ENCODE measurements at regions not wholly inside any gene's neighbourhood (a gene's known extent, or its start where the extent isn't known, plus 50 kb on each side); places are given as distances from the start of the nearest gene placed in this dataset.

DNA sequence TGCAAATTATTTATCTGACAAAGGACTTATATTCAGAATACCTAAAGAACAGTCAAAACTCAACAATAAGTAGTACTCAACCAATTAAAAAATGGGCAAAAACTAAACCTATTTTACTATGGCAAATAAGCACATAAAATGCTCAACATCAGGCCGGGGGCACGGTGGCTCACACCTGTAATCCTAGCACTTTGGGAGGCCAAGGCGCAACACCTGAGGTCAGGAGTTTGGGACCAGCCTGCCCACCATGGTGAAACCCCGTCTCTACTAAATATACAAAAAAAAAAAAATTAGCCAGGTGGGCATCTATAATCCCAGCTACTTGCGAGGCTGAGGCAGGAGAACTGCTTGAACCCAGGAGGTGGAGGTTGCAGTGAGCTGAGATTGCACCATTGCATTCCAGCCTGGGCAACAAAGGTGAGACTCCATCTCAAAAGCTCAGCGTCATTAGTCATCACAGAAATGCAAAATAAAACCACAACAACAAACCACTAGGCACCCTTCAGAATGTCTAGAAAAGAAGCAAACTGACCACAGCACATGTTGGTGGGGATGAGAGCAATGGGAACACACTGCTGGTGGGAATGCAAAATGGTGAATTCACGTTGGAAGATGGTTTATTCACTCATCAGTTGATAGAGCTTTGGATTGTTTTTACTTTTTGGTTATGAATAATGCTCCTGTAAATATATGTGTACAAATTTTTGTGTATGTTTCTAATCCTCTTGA is 180.6 kb upstream of the SOX1 start:
- Histone ChIP-seq H3K79me2 (ENCODE audit: control insufficient read depth, insufficient read depth, low read length) (no peaks in the 10 kb centered on the region), H3K4me1 (ENCODE audit: control insufficient read depth, insufficient read depth, low read length) (no peaks in the 10 kb centered on the region), H3K9ac (ENCODE audit: control insufficient read depth, insufficient read depth, low read length) (no peak overlapping the region), H3K4me2 (ENCODE audit: control insufficient read depth, insufficient read depth) (no peak overlapping the region), H2AFZ (ENCODE audit: control insufficient read depth, low read depth, low read length) (no peak overlapping the region), H3K27ac (ENCODE audit: control insufficient read depth, insufficient read depth) (no peak overlapping the region), H4K20me1 (ENCODE audit: control insufficient read depth, insufficient read depth) (no peaks in the 10 kb centered on the region), H3K27me3 (replicated peaks in 1 of 2; ENCODE audit: control insufficient read depth in 2 of 2, insufficient read depth in 2 of 2, low read length in 1 of 2) (no peaks in the 10 kb centered on the region), H3K9me3 (replicated peaks; ENCODE audit: control insufficient read depth, insufficient read depth, low read length) (no peaks in the 10 kb centered on the region), H3K4me3 (no peak overlapping the region), H3K36me3 (ENCODE audit: control insufficient read depth in 2 of 2, insufficient read depth in 2 of 2, low read length in 1 of 2) (no peaks in the 10 kb centered on the region)
- intact Hi-C loops (cut with micrococcal nuclease; ENCODE audit: unreplicated experiment) (no loop called here), in situ Hi-C loops (cut with MboI) (no loop called here)
- ATAC-seq (no peak), FAIRE-seq (no peak), DNase-seq (ENCODE audit: low read depth, low spot score) (no peak)
- BruUV-seq (replicated peaks): no TSS peak
- SMC1A ChIA-PET (ENCODE audit: uncharacterized antibody, unreplicated experiment): no interaction called here
- CTCF ChIA-PET: no interaction called here
- 14% methylated on average over 7 of the region's 7 CpGs for WGBS (ENCODE audit: insufficient coverage, insufficient replicate concordance, low lambda C conversion rate, missing lambda C conversion rate)
- RAD21 ChIA-PET (ENCODE audit: unreplicated experiment): no interaction called here
- no peak for TF ChIP-seq CEBPB (IDR thresholded peaks at IDR 0.05; ENCODE audit: borderline replicate concordance in 1 of 2, low read depth in 2 of 2, low read length in 2 of 2)
- TF ChIP-seq POU2F2 (IDR thresholded peaks at IDR 0.05; ENCODE audit: borderline replicate concordance, low read depth, low read length): no peak
- no peak for TF ChIP-seq MYC (IDR thresholded peaks at IDR 0.05; ENCODE audit: insufficient read depth, insufficient read length, insufficient replicate concordance, low read length, severe bottlenecking)
- no peak for TF ChIP-seq NFXL1 (IDR thresholded peaks at IDR 0.05; ENCODE audit: borderline replicate concordance)
- TF ChIP-seq FOXM1 (IDR thresholded peaks at IDR 0.05; ENCODE audit: low read depth, low read length): no peak
- no peak for TF ChIP-seq STAT3 (IDR thresholded peaks at IDR 0.05; ENCODE audit: low read depth, low read length)
- TF ChIP-seq EED (IDR thresholded peaks at IDR 0.05; ENCODE audit: low read depth): no peak
- TF ChIP-seq, protein P1, sequence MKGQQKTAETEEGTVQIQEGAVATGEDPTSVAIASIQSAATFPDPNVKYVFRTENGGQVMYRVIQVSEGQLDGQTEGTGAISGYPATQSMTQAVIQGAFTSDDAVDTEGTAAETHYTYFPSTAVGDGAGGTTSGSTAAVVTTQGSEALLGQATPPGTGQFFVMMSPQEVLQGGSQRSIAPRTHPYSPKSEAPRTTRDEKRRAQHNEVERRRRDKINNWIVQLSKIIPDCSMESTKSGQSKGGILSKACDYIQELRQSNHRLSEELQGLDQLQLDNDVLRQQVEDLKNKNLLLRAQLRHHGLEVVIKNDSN (IDR thresholded peaks at IDR 0.05; ENCODE audit: borderline replicate concordance, extremely low read length, insufficient read depth, low read depth, low read length): no peak
- POLR2A ChIA-PET: no interaction called here

Data from GM12878 (cell line).